ENCODE measurements at regions not wholly inside any gene's neighbourhood (a gene's known extent, or its start where the extent isn't known, plus 50 kb on each side); places are given as distances from the start of the nearest gene placed in this dataset.

DNA sequence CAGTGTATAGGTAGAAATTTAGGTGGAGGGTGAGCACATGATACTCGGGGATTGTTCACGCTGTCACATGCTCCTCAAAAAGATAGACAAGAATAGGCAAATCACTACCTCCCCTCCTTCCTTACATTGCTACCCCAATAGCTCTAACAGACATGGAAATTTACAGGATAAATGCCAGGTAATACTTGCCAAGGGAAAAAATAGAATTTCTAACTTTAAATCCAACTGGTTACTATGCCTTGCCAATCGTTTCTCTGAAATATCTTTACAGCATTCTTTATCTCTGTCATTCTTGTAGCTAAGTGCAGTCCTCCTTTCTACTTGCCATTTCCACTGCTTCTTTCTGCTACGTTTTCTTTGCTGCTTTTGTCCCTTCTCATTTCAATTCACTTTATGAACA, 339.8 kb upstream of the ZEB2 start:
- no peak for DNase-seq

- no peak for DNase-seq
Measured at GRCh38 chr2:144858211-144858610, 338.3 kb upstream of the ZEB2 start.

DNA sequence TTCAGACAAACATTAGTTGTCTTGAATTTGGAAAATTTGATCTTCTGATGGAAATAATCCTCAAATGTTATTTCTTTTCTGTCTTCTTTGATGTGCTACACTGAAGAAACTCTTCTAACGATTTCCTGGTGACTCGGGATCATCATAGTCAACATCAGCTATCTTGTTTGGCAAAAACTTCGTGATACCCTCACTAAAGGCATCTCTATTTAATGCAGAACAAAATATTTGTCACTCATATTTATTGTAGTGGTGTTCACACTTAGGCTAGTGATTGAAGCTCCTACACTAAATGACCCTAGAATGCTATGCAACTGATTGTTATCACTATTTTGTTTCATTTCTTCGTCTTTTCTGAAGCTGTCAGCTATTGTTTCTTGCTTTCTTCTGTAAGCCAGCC, 334.7 kb upstream of the ZEB2 start:
- DNase-seq: no peak

- DNase-seq: peak in 1 of 2 donors; percentile 51
Measured at GRCh38 chr2:144849612-144850011, 329.7 kb upstream of the ZEB2 start.

GRCh38 chr2:144848423-144848822, 328.5 kb upstream of the ZEB2 start:
- no peak for DNase-seq

DNA sequence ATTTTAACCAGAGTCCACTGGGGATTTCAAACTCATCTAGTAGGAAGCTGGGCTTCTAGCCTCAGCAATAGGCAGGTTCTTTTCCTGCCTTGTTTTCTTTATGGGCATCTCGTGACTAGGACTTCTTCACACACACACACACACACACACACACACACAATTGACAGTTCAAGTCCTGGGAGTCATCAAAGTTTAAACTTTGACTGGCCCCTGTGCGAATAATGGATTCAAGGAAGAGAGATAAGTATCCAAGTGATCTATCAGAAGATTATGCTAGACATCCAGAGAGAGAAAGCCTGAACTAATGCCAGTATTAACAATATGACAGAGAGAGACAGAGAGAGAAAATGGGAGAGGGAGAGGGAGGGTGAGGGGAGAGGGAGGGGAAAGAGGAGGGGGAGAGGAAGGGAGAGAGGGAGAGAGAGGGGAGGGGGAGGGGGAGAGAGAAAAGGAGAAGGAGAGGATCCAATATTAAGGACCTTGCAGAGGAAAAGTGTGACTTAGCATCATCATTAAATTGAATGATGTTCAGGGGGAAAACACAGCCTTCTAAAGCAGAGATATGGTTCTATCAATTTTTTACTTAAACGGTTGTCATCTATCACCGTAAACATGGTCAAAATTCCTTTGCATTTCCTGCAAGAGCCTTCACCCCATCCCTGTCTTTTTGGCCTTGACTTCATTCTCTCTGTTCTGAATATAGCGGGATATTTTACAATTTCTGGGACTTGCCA, 327.6 kb upstream of the ZEB2 start:
- no peak for DNase-seq

DNA sequence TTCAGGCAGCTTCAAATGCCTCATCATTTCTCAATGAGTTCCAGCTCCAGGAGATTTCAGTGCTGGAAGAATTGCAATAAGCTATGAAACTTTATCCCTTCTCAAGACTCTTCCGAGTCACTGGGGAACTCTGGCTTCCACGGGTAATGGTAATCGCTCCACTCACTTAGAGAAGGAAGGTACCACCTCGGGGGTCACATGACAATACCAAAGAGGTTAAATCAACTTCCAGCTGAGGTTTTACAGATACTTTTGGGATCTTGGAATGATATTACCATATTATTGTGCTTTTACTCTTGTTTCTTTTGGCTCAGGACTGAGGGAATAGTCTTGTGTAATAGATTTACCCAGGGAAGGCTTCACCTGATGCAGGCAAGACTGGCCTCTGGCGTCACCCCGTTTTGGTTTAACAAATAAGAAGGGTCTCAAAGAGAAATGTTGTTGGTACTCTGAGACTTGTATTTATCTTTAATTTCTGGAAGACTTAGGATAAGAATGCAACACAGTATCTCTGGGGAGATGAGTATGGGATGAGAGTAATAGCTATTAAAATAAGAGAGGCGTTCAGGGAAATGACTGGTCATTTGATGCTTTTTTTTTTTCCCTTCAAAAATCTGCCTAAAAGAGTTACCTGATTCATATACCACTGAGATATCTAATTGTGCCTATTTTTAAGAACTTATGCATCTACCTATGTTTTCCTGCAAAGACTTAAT, 316.9 kb upstream of the ZEB2 start:
- DNase-seq: no peak

- no peak for DNase-seq
Measured at GRCh38 chr2:144835634-144836350, 315.9 kb upstream of the ZEB2 start.

DNA sequence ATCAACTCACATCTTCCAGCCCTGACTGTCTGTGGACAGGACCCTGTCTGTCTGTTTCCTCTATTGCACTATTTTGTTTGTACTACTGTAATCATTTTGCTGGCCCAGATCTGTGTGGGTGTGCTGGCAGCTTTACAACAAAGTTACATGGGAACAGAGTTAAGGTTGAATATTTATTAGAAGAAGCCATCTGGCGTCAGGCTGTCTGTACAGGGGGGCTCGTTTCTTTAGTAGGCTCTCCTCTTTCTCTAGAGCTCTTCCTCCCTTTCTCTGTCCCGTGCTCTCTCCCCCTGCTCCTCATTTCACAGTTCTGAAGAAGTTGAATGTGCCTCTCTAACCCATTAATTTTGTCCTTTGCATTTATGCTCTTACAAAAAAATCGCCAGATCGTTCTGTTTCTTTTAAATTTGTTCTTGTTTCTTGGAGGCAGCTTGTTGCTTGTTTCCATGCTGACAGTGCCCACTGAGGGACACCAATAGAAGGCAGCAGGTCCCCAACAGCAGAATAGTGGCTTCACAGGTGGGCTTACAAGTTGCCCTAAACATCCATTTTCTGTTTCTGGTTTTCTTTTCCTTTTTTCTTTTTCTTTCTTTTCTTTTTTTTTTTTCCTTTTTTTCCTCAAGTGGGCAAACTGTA, 315.2 kb upstream of the ZEB2 start:
- no peak for DNase-seq

DNA sequence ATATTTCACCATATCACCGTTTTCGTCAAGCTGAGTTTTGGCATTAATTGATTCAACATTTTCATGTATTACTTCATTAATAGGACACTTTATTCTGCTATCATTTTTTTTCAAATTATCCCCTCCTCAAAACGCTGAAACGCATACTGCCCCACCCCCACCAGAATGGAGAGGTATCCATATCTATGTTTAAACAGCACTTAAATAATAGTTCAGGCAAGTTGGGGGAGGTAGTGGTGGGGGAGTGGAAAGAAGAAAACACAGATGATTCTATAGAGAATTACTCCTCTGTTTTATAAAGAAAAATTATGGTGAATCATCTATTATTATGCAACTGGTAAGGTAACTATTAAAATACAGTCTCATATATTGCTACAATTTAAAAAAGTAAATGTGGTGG, 314.4 kb upstream of the ZEB2 start:
- no peak for DNase-seq

- DNase-seq: no peak
Measured at GRCh38 chr2:144833075-144833637, 313.2 kb upstream of the ZEB2 start.

DNA sequence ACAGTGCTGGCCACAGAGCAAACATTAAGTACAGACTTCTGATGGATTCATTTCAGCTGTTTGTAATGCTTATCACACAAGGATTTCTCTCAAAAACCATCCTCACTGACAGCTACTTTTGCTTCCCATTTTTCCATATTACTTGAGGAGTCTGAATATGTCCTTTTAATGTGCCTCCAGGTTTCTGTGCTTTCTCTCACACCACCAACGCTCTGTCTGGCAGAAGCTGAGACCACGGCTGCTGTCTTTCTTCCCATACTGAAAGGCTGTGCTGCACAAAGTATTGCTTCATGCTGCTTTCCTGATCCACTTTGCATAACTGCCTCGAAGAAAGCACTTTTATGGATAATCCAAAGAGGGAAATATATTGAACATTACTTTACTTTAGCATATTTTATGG, 312.1 kb upstream of the ZEB2 start:
- peak in 1 of 2 donors; percentile 22 for DNase-seq

DNA sequence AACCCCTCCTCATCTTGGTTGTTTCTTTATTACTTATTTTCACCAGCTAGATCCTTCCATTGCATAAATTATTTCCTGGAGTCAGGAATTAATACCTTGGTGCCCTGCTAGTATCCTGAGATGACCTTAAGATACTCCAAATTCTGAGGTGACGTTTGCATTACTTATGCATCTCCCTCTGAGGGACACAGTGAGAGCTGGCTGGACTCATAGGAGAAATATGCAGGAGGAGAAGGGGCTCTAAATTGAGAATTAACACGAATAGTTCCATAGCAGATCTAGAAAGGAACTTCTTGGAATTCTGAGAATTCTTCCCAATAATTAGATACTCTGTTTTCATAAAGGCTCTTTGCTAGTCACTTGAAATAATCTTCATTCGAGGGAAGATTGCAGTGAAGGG, 310.6 kb upstream of the ZEB2 start:
- no peak for DNase-seq

GRCh38 chr2:144827404-144827803, 307.5 kb upstream of the ZEB2 start:
- no peak for DNase-seq

DNA sequence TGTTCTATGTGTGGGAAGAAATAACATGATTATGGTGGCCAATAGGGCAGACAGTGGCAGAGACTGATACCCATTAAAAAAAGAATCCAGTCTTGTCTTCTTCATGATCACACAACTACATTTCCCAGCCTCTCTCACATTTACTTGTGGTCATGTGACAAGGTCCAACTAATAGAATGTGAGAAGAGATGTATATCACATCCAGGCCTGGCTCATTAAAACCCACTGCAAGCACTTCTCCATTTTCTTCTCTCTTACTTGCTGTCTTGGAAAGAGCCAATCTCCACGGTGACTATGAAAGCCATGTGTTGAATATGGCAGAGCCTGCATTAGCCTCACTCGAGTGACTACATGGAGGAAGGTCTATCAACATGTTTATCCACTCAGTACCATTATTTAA, 306.2 kb upstream of the ZEB2 start:
- DNase-seq: no peak

DNA sequence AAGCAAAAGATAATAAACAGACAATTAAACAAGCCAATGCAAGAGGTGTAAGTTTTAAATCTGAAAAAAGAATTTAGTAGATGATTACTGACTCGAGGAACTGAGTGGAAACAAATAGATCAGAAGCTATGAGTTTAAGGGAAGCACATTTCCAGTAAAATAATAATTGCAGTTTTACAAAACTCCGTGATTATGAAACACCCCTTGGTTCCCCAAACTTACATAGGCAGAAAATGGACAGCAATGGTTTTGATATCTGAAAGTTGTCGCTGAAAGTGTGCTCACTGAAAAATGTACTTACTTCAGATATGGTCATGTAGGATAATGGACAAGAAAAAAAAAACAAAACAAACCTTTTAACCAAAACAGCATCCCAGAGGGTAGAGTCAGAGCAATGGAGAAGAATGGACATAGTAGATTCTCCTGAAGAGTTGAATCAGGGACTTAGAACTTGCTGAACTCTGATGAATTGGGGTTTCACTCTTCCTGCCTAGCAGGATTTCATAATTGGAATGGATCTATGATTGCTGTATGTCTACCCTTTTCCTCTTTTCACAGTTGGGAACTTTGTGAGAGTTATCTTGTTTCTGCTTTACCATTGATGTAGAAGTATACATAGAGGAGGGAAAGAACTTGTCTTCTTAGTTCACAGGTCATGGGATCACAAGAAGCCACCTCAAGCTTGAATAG, 305.6 kb upstream of the ZEB2 start:
- no peak for DNase-seq

DNA sequence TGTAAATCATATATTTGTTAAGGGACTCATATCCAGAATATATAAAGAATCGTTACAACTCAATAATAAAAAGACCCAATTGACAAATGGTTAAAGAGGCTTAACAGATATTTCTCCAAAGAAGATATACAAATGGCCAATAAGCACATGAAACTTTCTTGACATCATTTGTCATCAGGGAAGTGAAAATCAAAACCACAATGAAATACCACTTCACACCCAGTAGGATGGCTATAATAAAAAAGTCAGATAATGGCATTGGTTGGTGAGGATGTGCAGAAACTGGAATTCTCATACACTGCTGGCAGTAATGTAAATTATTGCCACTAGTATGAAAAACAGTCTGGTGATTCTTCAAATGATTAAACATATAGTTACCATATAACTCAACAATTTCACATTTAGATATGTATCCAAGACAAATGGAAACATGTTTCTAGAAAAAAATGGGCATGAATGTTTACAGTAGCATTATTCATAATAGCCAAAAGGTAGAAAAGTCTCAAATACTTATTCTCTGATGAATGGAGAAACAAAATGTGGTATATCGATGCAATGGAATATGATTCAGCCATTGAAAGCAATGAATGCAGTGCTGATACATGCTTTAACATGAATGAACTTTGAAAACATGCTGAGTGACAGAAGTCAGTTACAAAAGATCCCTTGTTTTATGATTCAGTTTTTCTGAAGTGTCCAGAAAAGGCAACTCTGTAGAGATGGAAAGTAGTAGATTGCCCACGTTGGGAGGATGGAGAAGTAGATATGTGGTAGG, 304.6 kb upstream of the ZEB2 start:
- no peak for DNase-seq

DNA sequence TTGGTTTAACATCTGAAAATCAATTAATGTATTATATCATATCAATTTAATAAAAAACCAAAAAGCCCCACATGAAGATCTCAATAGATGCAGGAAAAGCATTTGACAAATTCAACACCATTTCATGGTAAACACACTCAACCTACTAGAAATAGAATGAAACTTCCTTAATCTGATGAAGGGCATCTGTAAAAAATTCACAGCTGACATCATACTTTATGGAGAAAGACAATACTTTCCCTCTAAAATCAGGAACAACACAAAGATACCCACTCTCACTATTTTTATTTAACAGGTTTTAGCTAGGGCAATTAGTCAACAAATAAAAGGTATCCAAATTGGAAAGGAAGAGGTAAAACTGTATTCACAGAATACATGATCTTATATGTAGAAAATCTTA, 303.0 kb upstream of the ZEB2 start:
- no peak for DNase-seq

GRCh38 chr2:144812288-144812687, 292.4 kb upstream of the ZEB2 start:
- DNase-seq: no peak

- no peak for DNase-seq
Measured at GRCh38 chr2:144801766-144802165, 281.8 kb upstream of the ZEB2 start.

DNA sequence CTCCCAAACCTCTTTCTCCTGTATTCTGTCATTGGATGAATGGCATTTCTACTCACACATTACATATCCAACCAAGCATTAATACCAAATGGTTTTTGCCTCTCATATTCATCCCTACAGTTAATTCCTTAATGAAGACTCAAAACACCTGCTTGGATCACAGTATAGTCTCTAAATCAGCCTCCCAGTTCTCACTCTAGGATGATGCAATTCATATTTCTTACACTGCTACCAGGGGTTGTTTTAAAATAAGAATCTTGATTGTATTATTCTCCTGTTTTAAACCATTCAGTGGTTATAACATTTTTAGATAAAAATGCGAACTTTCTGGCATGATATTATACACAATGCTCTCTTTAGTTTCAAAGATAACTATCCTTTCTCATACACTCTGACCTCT, 281.4 kb upstream of the ZEB2 start:
- DNase-seq: no peak

GRCh38 chr2:144798989-144799388, 279.1 kb upstream of the ZEB2 start:
- DNase-seq: no peak
